ENCODE measurements at regions not wholly inside any gene's neighbourhood (a gene's known extent, or its start where the extent isn't known, plus 50 kb on each side); places are given as distances from the start of the nearest gene placed in this dataset.

GRCh38 chr10:69739634-69740033 lies 62.1 kb upstream of the COL13A1 start:
- Mint-ChIP-seq H3K36me3 (no peaks in the 10 kb centered on the region), H3K9me3 (no peaks in the 10 kb centered on the region), H3K27ac (no peak overlapping the region), H3K27me3 (ENCODE audit: low read depth in 2 of 2) (peaks cover 0 to 2% of the 10 kb centered on the region in 2 donors), H3K4me3 (no peak overlapping the region), H3K4me1 (peaks cover 4 to 10% of the 10 kb centered on the region in 2 donors)
- Histone ChIP-seq H3K4me3 (ENCODE audit: low read length) (no peak overlapping the region), H3K27me3 (ENCODE audit: control insufficient read depth, insufficient read depth, low read length) (no peaks in the 10 kb centered on the region), H3K4me1 (ENCODE audit: control insufficient read depth, insufficient read depth, low read length) (peaks cover 4% of the 10 kb centered on the region), H3K27ac (ENCODE audit: low read length) (no peak overlapping the region), H3K36me3 (ENCODE audit: control insufficient read depth, insufficient read depth, low read length) (no peaks in the 10 kb centered on the region), H3K9me3 (ENCODE audit: control insufficient read depth, insufficient read depth, low read length) (no peaks in the 10 kb centered on the region)
- WGBS (ENCODE audit: insufficient coverage): 75% methylated on average over 7 of the region's 7 CpGs
- intact Hi-C loops (cut with micrococcal nuclease): no loop called here
- DNase-seq (no peak), ATAC-seq (no peak)
- TF ChIP-seq CTCF (IDR thresholded peaks at IDR 0.05): no peak

DNA sequence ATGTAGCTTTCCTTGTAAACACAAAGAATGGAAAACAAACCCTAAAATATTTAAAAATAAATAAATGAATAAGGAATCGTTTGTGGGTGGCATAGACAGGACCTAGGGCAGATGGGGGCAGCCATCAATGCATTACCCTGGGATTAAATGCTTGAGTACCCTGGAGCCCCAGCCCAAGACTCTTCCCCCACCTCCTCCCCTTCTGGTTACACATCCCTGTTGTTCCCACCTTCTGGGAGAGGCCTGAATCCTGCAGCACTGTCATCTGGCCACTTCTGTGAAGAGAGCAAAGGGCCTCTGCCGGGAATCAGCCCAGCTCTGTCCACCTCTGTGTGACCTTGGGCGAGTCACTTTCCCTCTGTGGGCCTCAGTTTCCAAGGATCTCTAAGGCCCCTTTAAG lies 61.6 kb upstream of the COL13A1 start:
- H3K4me1 Mint-ChIP-seq: peaks cover 0 to 5% of the 10 kb centered on the region in 2 donors
- no peak for TF ChIP-seq CTCF (IDR thresholded peaks at IDR 0.05)
- Histone ChIP-seq H3K4me1 (ENCODE audit: control insufficient read depth, insufficient read depth, low read length) (peaks cover under 1% of the 10 kb centered on the region), H3K27me3 (ENCODE audit: control insufficient read depth, insufficient read depth, low read length) (no peaks in the 10 kb centered on the region), H3K36me3 (ENCODE audit: control insufficient read depth, insufficient read depth, low read length) (no peaks in the 10 kb centered on the region), H3K9me3 (ENCODE audit: control insufficient read depth, insufficient read depth, low read length) (no peaks in the 10 kb centered on the region), H3K4me3 (ENCODE audit: low read length) (no peak overlapping the region), H3K27ac (ENCODE audit: low read length) (no peak overlapping the region)
- H3K27ac Mint-ChIP-seq: no peak overlapping the region
- no peaks in the 10 kb centered on the region for H3K36me3 Mint-ChIP-seq
- no peaks in the 10 kb centered on the region for H3K9me3 Mint-ChIP-seq
- intact Hi-C loops (cut with micrococcal nuclease): no loop called here
- H3K27me3 Mint-ChIP-seq (ENCODE audit: low read depth in 2 of 2): peaks cover 0 to 4% of the 10 kb centered on the region in 2 donors
- H3K4me3 Mint-ChIP-seq: no peak overlapping the region
- 77% methylated on average over 2 of the region's 3 CpGs for WGBS (ENCODE audit: insufficient coverage)
- DNase-seq (no peak), ATAC-seq (no peak)

DNA sequence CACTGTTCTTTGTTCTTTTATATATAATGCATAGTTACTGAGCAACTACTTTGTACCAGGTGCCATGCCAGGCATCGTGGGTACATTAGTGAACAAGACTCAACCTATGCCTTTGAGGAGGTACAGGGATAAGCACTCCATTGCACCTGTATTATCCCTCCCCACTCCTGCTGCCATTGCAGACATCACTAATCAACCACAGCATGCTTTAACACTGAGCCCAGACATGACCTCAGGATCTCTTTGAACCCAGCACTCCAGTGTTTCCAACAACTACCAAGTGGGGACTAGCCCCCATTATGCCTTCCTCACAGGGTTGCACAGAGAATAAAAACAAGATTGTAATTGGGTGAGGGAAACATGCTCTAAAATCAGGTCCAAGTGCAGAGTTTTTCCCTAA lies 60.5 kb upstream of the COL13A1 start:
- WGBS (ENCODE audit: insufficient coverage): 85% methylated on average over 1 of the region's 1 CpG
- Histone ChIP-seq H3K27ac (ENCODE audit: low read length) (no peak overlapping the region), H3K9me3 (ENCODE audit: control insufficient read depth, insufficient read depth, low read length) (no peaks in the 10 kb centered on the region), H3K27me3 (ENCODE audit: control insufficient read depth, insufficient read depth, low read length) (no peaks in the 10 kb centered on the region), H3K4me3 (ENCODE audit: low read length) (no peak overlapping the region), H3K4me1 (ENCODE audit: control insufficient read depth, insufficient read depth, low read length) (no peaks in the 10 kb centered on the region), H3K36me3 (ENCODE audit: control insufficient read depth, insufficient read depth, low read length) (no peaks in the 10 kb centered on the region)
- H3K36me3 Mint-ChIP-seq: no peaks in the 10 kb centered on the region
- ATAC-seq (no peak), DNase-seq (no peak)
- H3K27ac Mint-ChIP-seq: no peak overlapping the region
- no peaks in the 10 kb centered on the region for H3K9me3 Mint-ChIP-seq
- H3K4me3 Mint-ChIP-seq: no peak overlapping the region
- H3K27me3 Mint-ChIP-seq (ENCODE audit: low read depth in 2 of 2): peaks cover 0 to 4% of the 10 kb centered on the region in 2 donors
- intact Hi-C loops (cut with micrococcal nuclease): no loop called here
- H3K4me1 Mint-ChIP-seq: peaks cover 0 to 5% of the 10 kb centered on the region in 2 donors
- no peak for TF ChIP-seq CTCF (IDR thresholded peaks at IDR 0.05)

- Mint-ChIP-seq H3K4me1 (peaks cover 0 to 5% of the 10 kb centered on the region in 2 donors), H3K4me3 (no peak overlapping the region), H3K9me3 (no peaks in the 10 kb centered on the region), H3K27me3 (ENCODE audit: low read depth in 2 of 2) (peaks cover 0 to 4% of the 10 kb centered on the region in 2 donors), H3K36me3 (no peaks in the 10 kb centered on the region), H3K27ac (no peak overlapping the region)
- no peak for TF ChIP-seq CTCF (IDR thresholded peaks at IDR 0.05)
- no peaks in the 10 kb centered on the region for H3K4me1 ChIP-seq (ENCODE audit: control insufficient read depth, insufficient read depth, low read length)
- no peak overlapping the region for H3K27ac ChIP-seq (ENCODE audit: low read length)
- ATAC-seq: no peak
- intact Hi-C loops (cut with micrococcal nuclease): no loop called here
- no peaks in the 10 kb centered on the region for H3K9me3 ChIP-seq (ENCODE audit: control insufficient read depth, insufficient read depth, low read length)
- H3K36me3 ChIP-seq (ENCODE audit: control insufficient read depth, insufficient read depth, low read length): no peaks in the 10 kb centered on the region
- DNase-seq: no peak
- H3K27me3 ChIP-seq (ENCODE audit: control insufficient read depth, insufficient read depth, low read length): no peaks in the 10 kb centered on the region
- WGBS (ENCODE audit: insufficient coverage): 80% methylated on average over 5 of the region's 5 CpGs
- H3K4me3 ChIP-seq (ENCODE audit: low read length): no peak overlapping the region
Measured at GRCh38 chr10:69741671-69742355, 59.9 kb upstream of the COL13A1 start.
